HCT116 (cell line): ENCODE measurements at regions not wholly inside any gene's neighbourhood (a gene's known extent, or its start where the extent isn't known, plus 50 kb on each side); places are given as distances from the start of the nearest gene placed in this dataset.

ENCODE experiments used
- ATAC-seq: fragments of 200-7000 bp; cut with Tn5 transposase; 2 replicates; pipeline ENCODE4 v1.9.1; 2020; ENCODE audit warnings: mild to moderate bottlenecking, moderate library complexity
- BruUV-seq: library from RNA; stranded (reverse); fragments of 400-500 nt; replicated peaks from 2 replicates; lab custom pipeline; 2021; lab: Mats Ljungman, UMichigan
- CTCF ChIA-PET: fragments of 300-600 bp; sonication (Branson Sonifier 250); formaldehyde crosslinking; loops from one replicate; lab custom pipeline; 2021; ENCODE audit warnings: antibody characterized with exemption; lab: Charles Lee
- POLR2A ChIA-PET: fragments of 300-600, 350-600 bp; sonication (Branson Sonifier 250); formaldehyde crosslinking; loops from one replicate; lab custom pipeline; 2021; ENCODE audit warnings: antibody characterized with exemption; lab: Charles Lee
- RAD21 ChIA-PET, 2 experiments: fragments of 300-600 bp; sonication (Branson Sonifier 250); formaldehyde crosslinking; loops; one replicate each; lab custom pipeline; 2023; ENCODE audit warnings: low total read pairs in 2 of 2; ENCODE audit not compliant: uncharacterized antibody in 2 of 2, unreplicated experiment in 2 of 2, low non-redundant PET in 1 of 2; lab: Charles Lee
- DNase-seq: peaks from one replicate; pipeline ENCODE4 v3.0.0-alpha.2; 2010; ENCODE audit warnings: low read depth, low spot score
- H2AFZ ChIP-seq: fragments of 200-600 bp; shearing (Covaris generic), sonication (generic); 2 replicates; pipeline ENCODE4 v1.6.1; 2017; ENCODE audit warnings: low read depth, mixed run types, mixed read lengths, antibody characterized with exemption, low read length; ENCODE audit not compliant: poor library complexity, severe bottlenecking
- H3K27ac ChIP-seq: 2 replicates; pipeline ENCODE4 v1.5.1; 2012; ENCODE audit warnings: low read depth, low read length
- H3K27me3 ChIP-seq: fragments of 200-600 bp; sonication (generic); 2 replicates; pipeline ENCODE4 v1.6.1; 2016; ENCODE audit warnings: mixed run types, low read length, mixed read lengths; ENCODE audit not compliant: insufficient read depth
- H3K36me3 ChIP-seq, 2 experiments: fragments of 200-500 bp in 1 of 2; fragments of 200-600 bp in 1 of 2; sonication (Bioruptor generic) in 1 of 2; sonication (generic) in 1 of 2; 2 replicates each; pipeline versions ENCODE4 v1.5.1 to v1.6.1; 2014 to 2016; ENCODE audit warnings: low read length in 2 of 2, inconsistent platforms in 1 of 2, mixed read lengths in 1 of 2, mixed run types in 1 of 2; ENCODE audit not compliant: insufficient read depth in 2 of 2, control insufficient read depth in 1 of 2
- H3K4me1 ChIP-seq, 2 experiments: fragments of 200-600 bp in 1 of 2; sonication (generic) in 1 of 2; 2 replicates each; pipeline versions ENCODE4 v1.5.1 to v1.6.1; 2012 to 2017; ENCODE audit warnings: low read length in 2 of 2, inconsistent platforms in 1 of 2, mild to moderate bottlenecking in 1 of 2, mixed read lengths in 1 of 2, mixed run types in 1 of 2, moderate library complexity in 1 of 2; ENCODE audit not compliant: insufficient read depth in 2 of 2, control insufficient read depth in 1 of 2
- H3K4me2 ChIP-seq: fragments of 200-600 bp; sonication (generic); 2 replicates; pipeline ENCODE4 v1.6.1; 2017; ENCODE audit warnings: mixed run types, low read length, mixed read lengths
- H3K4me3 ChIP-seq, 2 experiments: fragments of 200-600 bp in 1 of 2; sonication (generic) in 1 of 2; replicated peaks in 1 of 2; 2 replicates each; pipeline ENCODE4 v1.5.1; 2011 to 2016; ENCODE audit warnings: low read length in 2 of 2, control low read depth in 1 of 2, low read depth in 1 of 2, mild to moderate bottlenecking in 1 of 2, mixed read lengths in 1 of 2, mixed run types in 1 of 2
- H3K79me2 ChIP-seq: fragments of 200-600 bp; sonication (generic); 2 replicates; pipeline ENCODE4 v1.6.1; 2017; ENCODE audit warnings: mild to moderate bottlenecking, mixed run types, low read length, moderate library complexity, mixed read lengths; ENCODE audit not compliant: insufficient read depth
- H3K9ac ChIP-seq: fragments of 200-600 bp; sonication (generic); 2 replicates; pipeline ENCODE4 v1.6.1; 2016; ENCODE audit warnings: low read length, mixed read lengths
- H3K9me2 ChIP-seq: fragments of 200-600 bp; sonication (generic), shearing (Covaris generic); 2 replicates; pipeline ENCODE4 v1.6.1; 2017; ENCODE audit warnings: mixed run types, mild to moderate bottlenecking, moderate library complexity; ENCODE audit not compliant: insufficient read depth
- H3K9me3 ChIP-seq, 2 experiments: fragments of 200-500 bp in 1 of 2; fragments of 200-600 bp in 1 of 2; sonication (Bioruptor generic) in 1 of 2; sonication (generic) in 1 of 2; 2 replicates each; pipeline ENCODE4 v1.6.1; 2014 to 2017; ENCODE audit warnings: low read length in 2 of 2, mixed read lengths in 2 of 2, inconsistent platforms in 1 of 2, low read depth in 1 of 2, mild to moderate bottlenecking in 1 of 2, mixed run types in 1 of 2, moderate library complexity in 1 of 2; ENCODE audit not compliant: control insufficient read depth in 1 of 2, insufficient read depth in 1 of 2
- H4K20me1 ChIP-seq: fragments of 200-600 bp; sonication (generic), shearing (Covaris generic); 2 replicates; pipeline ENCODE4 v1.6.1; 2017; ENCODE audit warnings: mixed run types, mild to moderate bottlenecking, moderate library complexity; ENCODE audit not compliant: insufficient read depth
- ATF3 ChIP-seq: IDR thresholded peaks from 2 replicates; pipeline ENCODE4 v1.6.1; 2012
- CBX3 ChIP-seq: IDR thresholded peaks from 2 replicates; pipeline ENCODE4 v1.6.1; 2012; ENCODE audit warnings: low read depth
- CEBPB ChIP-seq: IDR thresholded peaks from 2 replicates; pipeline ENCODE4 v1.6.1; 2012; ENCODE audit warnings: low read depth
- CTCF ChIP-seq, 3 experiments: fragments of 200-600 bp in 1 of 3; sonication (generic) in 1 of 3; IDR thresholded peaks in 2 of 3; conservative IDR thresholded peaks in 1 of 3; 2 replicates each; pipeline ENCODE4 v1.5.1; 2012 to 2017; ENCODE audit warnings: low read depth in 2 of 3, low read length in 2 of 3, antibody characterized with exemption in 1 of 3, borderline replicate concordance in 1 of 3, control low read depth in 1 of 3, mild to moderate bottlenecking in 1 of 3, mixed read lengths in 1 of 3, mixed run types in 1 of 3, moderate library complexity in 1 of 3; ENCODE audit not compliant: insufficient read depth in 1 of 3
- EGR1 ChIP-seq: IDR thresholded peaks from 2 replicates; pipeline ENCODE4 v1.6.1; 2012; ENCODE audit warnings: low read depth
- ELF1 ChIP-seq: IDR thresholded peaks from 2 replicates; pipeline ENCODE4 v1.6.1; 2012; ENCODE audit warnings: low read depth, borderline replicate concordance
- EZH2 ChIP-seq: fragments of 200-600 bp; sonication (generic); IDR thresholded peaks from 2 replicates; pipeline ENCODE4 v1.6.1; 2017; ENCODE audit warnings: antibody characterized with exemption, mixed run types
- JUND ChIP-seq: IDR thresholded peaks from 2 replicates; pipeline ENCODE4 v1.6.1; 2012
- MAX ChIP-seq: IDR thresholded peaks from 2 replicates; pipeline ENCODE4 v1.6.1; 2012
- POLR2A ChIP-seq: IDR thresholded peaks from 2 replicates; pipeline ENCODE4 v1.7.0; 2011; ENCODE audit warnings: borderline replicate concordance; ENCODE audit not compliant: insufficient read depth, insufficient read length; ENCODE audit errors: extremely low read depth
- RAD21 ChIP-seq: IDR thresholded peaks from 2 replicates; pipeline ENCODE4 v1.6.1; 2012; ENCODE audit warnings: low read depth, mild to moderate bottlenecking
- SIN3A ChIP-seq: IDR thresholded peaks from 2 replicates; pipeline ENCODE4 v1.6.1; 2012; ENCODE audit warnings: low read depth
- SP1 ChIP-seq: IDR thresholded peaks from 2 replicates; pipeline ENCODE4 v1.6.1; 2012; ENCODE audit warnings: low read depth
- SRF ChIP-seq: IDR thresholded peaks from 2 replicates; pipeline ENCODE4 v1.6.1; 2012; ENCODE audit warnings: low read depth
- TCF7L2 ChIP-seq: IDR thresholded peaks from 2 replicates; pipeline ENCODE4 v1.7.0; 2011; ENCODE audit warnings: borderline replicate concordance, inconsistent platforms; ENCODE audit not compliant: insufficient read depth, insufficient read length; ENCODE audit errors: extremely low read depth
- YY1 ChIP-seq: IDR thresholded peaks from 2 replicates; pipeline ENCODE4 v1.6.1; 2011; ENCODE audit warnings: low read length, low read depth, moderate library complexity, mild to moderate bottlenecking; ENCODE audit not compliant: insufficient replicate concordance; ENCODE audit errors: extremely low read depth
- ZBTB33 ChIP-seq: IDR thresholded peaks from 2 replicates; pipeline ENCODE4 v1.6.1; 2011; ENCODE audit warnings: mild to moderate bottlenecking, low read length, moderate library complexity; ENCODE audit not compliant: insufficient replicate concordance; ENCODE audit errors: extremely low read depth
- ZFX ChIP-seq: fragments of 450-650 bp; IDR thresholded peaks from 2 replicates; pipeline ENCODE4 v1.6.1; 2017
- ZNF274 ChIP-seq: fragments of 200-500 bp; sonication (Bioruptor generic); IDR thresholded peaks from 2 replicates; pipeline ENCODE4 v1.6.1; 2014; ENCODE audit warnings: mild to moderate bottlenecking, low read depth, low read length, inconsistent platforms
- intact Hi-C: fragments of 100-400 bp; cut with micrococcal nuclease; formaldehyde crosslinking; loops from 2 replicates; pipeline ENCODE4 v1.10.0; 2022
- TF ChIP-seq, protein P1 (sequence below): IDR thresholded peaks from 2 replicates; pipeline ENCODE4 v1.6.1; 2012; ENCODE audit warnings: low read depth

- Histone ChIP-seq H4K20me1 (no peaks in the 10 kb centered on the region), H3K4me2 (no peak overlapping the region), H3K79me2 (no peaks in the 10 kb centered on the region), H3K9me2 (no peaks in the 10 kb centered on the region)
- RAD21 ChIA-PET: no interaction called here
- TF ChIP-seq EGR1 (no peak), JUND (no peak), SRF (no peak), MAX (no peak), RAD21 (no peak), CTCF (IDR thresholded peaks at IDR 0.05 in 2 of 3, conservative IDR thresholded peaks at IDR 0.05 in 1 of 3; ENCODE audit: borderline replicate concordance in 1 of 3, insufficient read depth in 1 of 3, low read depth in 2 of 3, low read length in 2 of 3) (no peak), TCF7L2 (no peak), ELF1 (no peak), EZH2 (no peak), ZBTB33 (no peak), CBX3 (no peak), SP1 (no peak), SIN3A (no peak), ATF3 (no peak), POLR2A (no peak), ZNF274 (no peak), ZFX (no peak), CEBPB (no peak), YY1 (no peak)
- TF ChIP-seq, protein P1, sequence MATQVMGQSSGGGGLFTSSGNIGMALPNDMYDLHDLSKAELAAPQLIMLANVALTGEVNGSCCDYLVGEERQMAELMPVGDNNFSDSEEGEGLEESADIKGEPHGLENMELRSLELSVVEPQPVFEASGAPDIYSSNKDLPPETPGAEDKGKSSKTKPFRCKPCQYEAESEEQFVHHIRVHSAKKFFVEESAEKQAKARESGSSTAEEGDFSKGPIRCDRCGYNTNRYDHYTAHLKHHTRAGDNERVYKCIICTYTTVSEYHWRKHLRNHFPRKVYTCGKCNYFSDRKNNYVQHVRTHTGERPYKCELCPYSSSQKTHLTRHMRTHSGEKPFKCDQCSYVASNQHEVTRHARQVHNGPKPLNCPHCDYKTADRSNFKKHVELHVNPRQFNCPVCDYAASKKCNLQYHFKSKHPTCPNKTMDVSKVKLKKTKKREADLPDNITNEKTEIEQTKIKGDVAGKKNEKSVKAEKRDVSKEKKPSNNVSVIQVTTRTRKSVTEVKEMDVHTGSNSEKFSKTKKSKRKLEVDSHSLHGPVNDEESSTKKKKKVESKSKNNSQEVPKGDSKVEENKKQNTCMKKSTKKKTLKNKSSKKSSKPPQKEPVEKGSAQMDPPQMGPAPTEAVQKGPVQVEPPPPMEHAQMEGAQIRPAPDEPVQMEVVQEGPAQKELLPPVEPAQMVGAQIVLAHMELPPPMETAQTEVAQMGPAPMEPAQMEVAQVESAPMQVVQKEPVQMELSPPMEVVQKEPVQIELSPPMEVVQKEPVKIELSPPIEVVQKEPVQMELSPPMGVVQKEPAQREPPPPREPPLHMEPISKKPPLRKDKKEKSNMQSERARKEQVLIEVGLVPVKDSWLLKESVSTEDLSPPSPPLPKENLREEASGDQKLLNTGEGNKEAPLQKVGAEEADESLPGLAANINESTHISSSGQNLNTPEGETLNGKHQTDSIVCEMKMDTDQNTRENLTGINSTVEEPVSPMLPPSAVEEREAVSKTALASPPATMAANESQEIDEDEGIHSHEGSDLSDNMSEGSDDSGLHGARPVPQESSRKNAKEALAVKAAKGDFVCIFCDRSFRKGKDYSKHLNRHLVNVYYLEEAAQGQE: no peak
- TF ChIP-seq, all 23 proteins: peak for 0
- H3K27me3 ChIP-seq: no peaks in the 10 kb centered on the region
- peaks cover 0 to 3% of the 10 kb centered on the region in 2 experiments; a peak in 1 of 4 replicates for H3K9me3 ChIP-seq
- no TSS peak for BruUV-seq
- no peak overlapping the region for H3K4me3 ChIP-seq
- CTCF ChIA-PET: no interaction called here
- ATAC-seq: no peak
- no peaks in the 10 kb centered on the region for H3K36me3 ChIP-seq
- H3K27ac ChIP-seq: no peak overlapping the region
- no peak overlapping the region for H2AFZ ChIP-seq
- H3K4me1 ChIP-seq: no peaks in the 10 kb centered on the region
- intact Hi-C loops: no loop called here
- POLR2A ChIA-PET: no interaction called here
- H3K9ac ChIP-seq: no peak overlapping the region
- DNase-seq: no peak
These were observed 325.6 kb downstream of the TXNL1 start for GRCh38 chr18:56312551-56313335.
